OCI-LY1 (cell line): ENCODE measurements at regions not wholly inside any gene's neighbourhood (a gene's known extent, or its start where the extent isn't known, plus 50 kb on each side); places are given as distances from the start of the nearest gene placed in this dataset.

ENCODE experiments used
- H2AFZ ChIP-seq: fragments of 200-600 bp; sonication (generic), shearing (Covaris generic); 2 replicates; pipeline ENCODE4 v1.6.0; 2014; ENCODE audit warnings: antibody characterized with exemption, mild to moderate bottlenecking, low read length
- H3F3A ChIP-seq: fragments of 200-600 bp; sonication (generic), shearing (Covaris generic); 2 replicates; pipeline ENCODE4 v1.6.0; 2014; ENCODE audit warnings: mild to moderate bottlenecking, antibody characterized with exemption, low read length, moderate library complexity; ENCODE audit not compliant: insufficient read depth
- H3K27ac ChIP-seq: fragments of 200-600 bp; sonication (generic); 2 replicates; pipeline ENCODE4 v1.5.1; 2014; ENCODE audit warnings: low read length, mixed run types, mild to moderate bottlenecking, low read depth; ENCODE audit not compliant: poor library complexity, severe bottlenecking
- H3K27me3 ChIP-seq: fragments of 200-600 bp; sonication (generic); 2 replicates; pipeline ENCODE4 v1.6.0; 2014; ENCODE audit warnings: antibody characterized with exemption, mild to moderate bottlenecking, low read length, moderate library complexity; ENCODE audit not compliant: insufficient read depth
- H3K36me3 ChIP-seq: fragments of 200-600 bp; sonication (generic); 2 replicates; pipeline ENCODE4 v1.6.1; 2014; ENCODE audit warnings: mild to moderate bottlenecking, antibody characterized with exemption, low read length, moderate library complexity, mixed read lengths; ENCODE audit not compliant: insufficient read depth
- H3K4me1 ChIP-seq: fragments of 200-600 bp; sonication (generic); 2 replicates; pipeline ENCODE4 v1.5.1; 2014; ENCODE audit warnings: mild to moderate bottlenecking, low read length, moderate library complexity; ENCODE audit not compliant: insufficient read depth, severe bottlenecking
- H3K4me2 ChIP-seq: fragments of 200-600 bp; sonication (generic), shearing (Covaris generic); 2 replicates; pipeline ENCODE4 v1.6.1; 2014; ENCODE audit warnings: low read length
- H3K4me3 ChIP-seq: fragments of 200-600 bp; sonication (generic); 2 replicates; pipeline ENCODE4 v1.5.1; 2014; ENCODE audit warnings: low read length, low read depth, mild to moderate bottlenecking, mixed read lengths; ENCODE audit not compliant: poor library complexity, severe bottlenecking
- H3K79me2 ChIP-seq: fragments of 200-600 bp; shearing (Covaris generic); 2 replicates; pipeline ENCODE4 v1.6.1; 2016; ENCODE audit warnings: mixed run types, low read length, mixed read lengths; ENCODE audit not compliant: insufficient read depth
- H3K9ac ChIP-seq: fragments of 200-600 bp; sonication (generic), shearing (Covaris generic); 2 replicates; pipeline ENCODE4 v1.6.1; 2014; ENCODE audit warnings: mild to moderate bottlenecking, low read length, mixed read lengths
- H3K9me2 ChIP-seq: fragments of 200-600 bp; sonication (generic), shearing (Covaris generic); 2 replicates; pipeline ENCODE4 v1.6.1; 2014; ENCODE audit warnings: low read depth, mild to moderate bottlenecking, low read length, mixed read lengths
- H3K9me3 ChIP-seq: fragments of 200-600 bp; shearing (Covaris generic); 2 replicates; pipeline ENCODE4 v1.6.1; 2014; ENCODE audit warnings: low read length, mixed read lengths
- H4K20me1 ChIP-seq: fragments of 200-600 bp; sonication (generic), shearing (Covaris generic); 2 replicates; pipeline ENCODE4 v1.6.0; 2016; ENCODE audit warnings: mild to moderate bottlenecking, low read length; ENCODE audit not compliant: insufficient read depth
- CTCF ChIP-seq: fragments of 200-600 bp; sonication (generic), shearing (Covaris generic); IDR thresholded peaks from 2 replicates; pipeline ENCODE4 v1.5.1; 2017; ENCODE audit warnings: mild to moderate bottlenecking, antibody characterized with exemption, low read length, moderate library complexity, mixed read lengths
- EZH2 ChIP-seq: fragments of 200-600 bp; sonication (generic), shearing (Covaris generic); IDR thresholded peaks from 2 replicates; pipeline ENCODE4 v1.8.0; 2017; ENCODE audit warnings: borderline replicate concordance, mixed run types, mild to moderate bottlenecking, antibody characterized with exemption, low read length, moderate library complexity, mixed read lengths

GRCh38 chr7:118793582-118793981 is 569.1 kb downstream of the ANKRD7 start:
- no peaks in the 10 kb centered on the region for H3K27me3 ChIP-seq
- H4K20me1 ChIP-seq: no peaks in the 10 kb centered on the region
- no peaks in the 10 kb centered on the region for H3K9me3 ChIP-seq
- no peak overlapping the region for H3K9ac ChIP-seq
- no peak overlapping the region for H3K4me2 ChIP-seq
- no peaks in the 10 kb centered on the region for H3K79me2 ChIP-seq
- no peaks in the 10 kb centered on the region for H3K4me1 ChIP-seq
- no peaks in the 10 kb centered on the region for H3F3A ChIP-seq
- no peak overlapping the region for H3K4me3 ChIP-seq
- H2AFZ ChIP-seq: no peak overlapping the region
- H3K9me2 ChIP-seq: 0 out of 2 replicates have a peak, but pooled peaks cover 3% of the 10 kb centered on the region
- no peak overlapping the region for H3K27ac ChIP-seq
- no peak for TF ChIP-seq EZH2
- TF ChIP-seq CTCF: no peak
- no peaks in the 10 kb centered on the region for H3K36me3 ChIP-seq

GRCh38 chr7:118794419-118794818 is 569.9 kb downstream of the ANKRD7 start:
- Histone ChIP-seq H3K9me3 (no peaks in the 10 kb centered on the region), H3K79me2 (no peaks in the 10 kb centered on the region), H3K9me2 (no peaks in the 10 kb centered on the region), H3K9ac (no peak overlapping the region), H3K27ac (no peak overlapping the region), H3K4me2 (no peak overlapping the region), H3K4me3 (no peak overlapping the region), H2AFZ (no peak overlapping the region), H3F3A (no peaks in the 10 kb centered on the region), H4K20me1 (no peaks in the 10 kb centered on the region), H3K4me1 (no peaks in the 10 kb centered on the region), H3K27me3 (no peaks in the 10 kb centered on the region), H3K36me3 (no peaks in the 10 kb centered on the region)
- no peak for TF ChIP-seq CTCF
- no peak for TF ChIP-seq EZH2

- Histone ChIP-seq H3K9me2 (no peaks in the 10 kb centered on the region; the same call in 1 of the 2 replicates), H3K36me3 (no peaks in the 10 kb centered on the region), H3K4me1 (no peaks in the 10 kb centered on the region), H3K9ac (no peak overlapping the region), H3K4me3 (no peak overlapping the region), H2AFZ (no peak overlapping the region), H3F3A (no peaks in the 10 kb centered on the region), H3K27ac (no peak overlapping the region), H3K79me2 (no peaks in the 10 kb centered on the region), H3K4me2 (no peak overlapping the region), H3K27me3 (no peaks in the 10 kb centered on the region), H4K20me1 (no peaks in the 10 kb centered on the region), H3K9me3 (no peaks in the 10 kb centered on the region)
- TF ChIP-seq EZH2 (no peak), CTCF (no peak)
These were observed 576.9 kb downstream of the ANKRD7 start for GRCh38 chr7:118801366-118801765.
